Hepatocyte (in vitro differentiated cells): ENCODE measurements at regions not wholly inside any gene's neighbourhood (a gene's known extent, or its start where the extent isn't known, plus 50 kb on each side); places are given as distances from the start of the nearest gene placed in this dataset.

ENCODE experiments used
- EZH2 ChIP-seq: fragments of 200-600 bp; sonication (generic); IDR thresholded peaks from 2 replicates; pipeline ENCODE4 v1.6.1; 2016; ENCODE audit warnings: antibody characterized with exemption, mild to moderate bottlenecking, borderline replicate concordance
- EZH2phosphoT487 ChIP-seq: fragments of 200-600 bp; sonication (generic); IDR thresholded peaks from one replicate; pipeline ENCODE4 v1.6.1; 2018; ENCODE audit warnings: antibody characterized with exemption, mild to moderate bottlenecking, low read depth, moderate library complexity; ENCODE audit not compliant: unreplicated experiment, severe bottlenecking

DNA sequence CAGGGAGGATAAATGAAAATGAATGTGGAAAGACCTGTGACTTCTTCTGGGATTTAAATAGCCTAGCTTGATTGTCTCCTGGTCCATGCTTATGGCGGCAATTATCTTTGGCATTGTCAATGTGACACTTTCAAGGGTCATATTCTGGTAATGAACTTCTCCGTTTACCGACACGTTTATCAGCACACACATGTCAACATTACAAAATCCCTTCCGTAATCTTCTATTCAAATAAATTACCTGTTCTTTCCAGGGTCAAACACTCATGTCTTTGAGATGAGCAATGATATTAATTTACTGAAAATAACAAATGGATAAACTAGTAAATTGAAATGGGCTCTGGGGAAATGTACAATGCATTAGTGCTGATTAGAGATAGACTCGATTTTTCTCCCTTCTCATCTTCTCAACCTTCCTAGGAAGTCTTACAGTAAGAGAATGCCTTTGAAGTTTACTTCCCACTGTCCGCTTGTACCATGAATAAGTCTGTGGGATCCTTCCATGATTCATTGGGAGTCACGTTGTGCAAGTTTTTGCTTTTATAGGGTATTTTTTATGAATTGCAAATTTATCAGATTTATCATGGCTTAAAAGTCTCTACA is 646.3 kb upstream of the LRATD1 start:
- no peak for TF ChIP-seq EZH2
- TF ChIP-seq EZH2phosphoT487, result no peak
